Colonic mucosa (tissue), 4 donors: ENCODE measurements at regions not wholly inside any gene's neighbourhood (a gene's known extent, or its start where the extent isn't known, plus 50 kb on each side); places are given as distances from the start of the nearest gene placed in this dataset.

ENCODE experiments used
- DNase-seq: peaks from one replicate; pipeline ENCODE4 v3.0.0-alpha.2; 2020
- H3K27ac ChIP-seq: fragments of 200-600 bp; one replicate; pipeline ENCODE4 v1.8.0; 2021
- H3K27me3 ChIP-seq: fragments of 200-600 bp; one replicate; pipeline ENCODE4 v1.8.0; 2021
- H3K36me3 ChIP-seq: fragments of 200-600 bp; one replicate; pipeline ENCODE4 v1.8.0; 2021
- H3K4me1 ChIP-seq: fragments of 200-600 bp; one replicate; pipeline ENCODE4 v1.8.0; 2021; ENCODE audit warnings: mild to moderate bottlenecking
- H3K4me3 ChIP-seq: fragments of 200-600 bp; one replicate; pipeline ENCODE4 v1.8.0; 2021
- H3K9ac ChIP-seq, 2 donors: one replicate each; pipeline ENCODE4 v1.7.0; 2013; ENCODE audit warnings: control low read depth in 2 of 2, low read depth in 2 of 2, low read length in 2 of 2
- H3K9me3 ChIP-seq: fragments of 200-600 bp; one replicate; pipeline ENCODE4 v1.8.0; 2021
- intact Hi-C: fragments of 100-400 bp; cut with DNase I; formaldehyde crosslinking; loops from one replicate; pipeline ENCODE4 v1.14.1; 2022
- TF ChIP-seq, protein P1 (sequence below): fragments of 200-600 bp; IDR thresholded peaks from one replicate; pipeline ENCODE4 v1.8.0; 2022; ENCODE audit warnings: antibody characterized with exemption, mild to moderate bottlenecking
- donor health status: healthy.
- donor health status: DM: no; HTN: no; CAD: no.
- donor health status: DM: no; HTN: no; CAD: no.

DNA sequence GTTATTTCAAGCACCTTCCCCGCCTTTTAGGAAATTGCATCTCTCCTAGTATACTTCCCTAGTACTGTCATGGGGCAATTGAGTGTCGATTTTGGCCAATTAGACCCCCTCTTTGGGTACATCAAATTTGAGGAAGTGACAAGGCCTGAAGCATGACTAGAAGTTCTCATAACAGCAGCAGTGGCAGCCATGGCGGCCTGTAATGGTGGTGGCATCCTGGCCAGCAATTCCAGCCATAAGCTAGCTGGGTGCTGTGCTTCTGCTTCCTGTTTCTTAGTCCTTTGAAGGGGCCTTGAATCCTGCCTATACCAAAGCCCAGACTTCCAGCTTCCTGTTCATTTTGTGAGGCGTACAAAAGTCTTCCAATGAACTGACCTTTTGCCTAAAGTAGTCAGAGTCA is 523.1 kb downstream of the PLCL1 start:
- TF ChIP-seq, protein P1, sequence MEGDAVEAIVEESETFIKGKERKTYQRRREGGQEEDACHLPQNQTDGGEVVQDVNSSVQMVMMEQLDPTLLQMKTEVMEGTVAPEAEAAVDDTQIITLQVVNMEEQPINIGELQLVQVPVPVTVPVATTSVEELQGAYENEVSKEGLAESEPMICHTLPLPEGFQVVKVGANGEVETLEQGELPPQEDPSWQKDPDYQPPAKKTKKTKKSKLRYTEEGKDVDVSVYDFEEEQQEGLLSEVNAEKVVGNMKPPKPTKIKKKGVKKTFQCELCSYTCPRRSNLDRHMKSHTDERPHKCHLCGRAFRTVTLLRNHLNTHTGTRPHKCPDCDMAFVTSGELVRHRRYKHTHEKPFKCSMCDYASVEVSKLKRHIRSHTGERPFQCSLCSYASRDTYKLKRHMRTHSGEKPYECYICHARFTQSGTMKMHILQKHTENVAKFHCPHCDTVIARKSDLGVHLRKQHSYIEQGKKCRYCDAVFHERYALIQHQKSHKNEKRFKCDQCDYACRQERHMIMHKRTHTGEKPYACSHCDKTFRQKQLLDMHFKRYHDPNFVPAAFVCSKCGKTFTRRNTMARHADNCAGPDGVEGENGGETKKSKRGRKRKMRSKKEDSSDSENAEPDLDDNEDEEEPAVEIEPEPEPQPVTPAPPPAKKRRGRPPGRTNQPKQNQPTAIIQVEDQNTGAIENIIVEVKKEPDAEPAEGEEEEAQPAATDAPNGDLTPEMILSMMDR, result no peak
- Histone ChIP-seq H3K27me3 (no peaks in the 10 kb centered on the region), H3K27ac (no peak overlapping the region), H3K9me3 (no peaks in the 10 kb centered on the region), H3K36me3 (no peaks in the 10 kb centered on the region), H3K4me3 (no peak overlapping the region), H3K4me1 (no peaks in the 10 kb centered on the region), H3K9ac (no peak overlapping the region)
- DNase-seq, result no peak
- intact Hi-C loops, result no loop called here

DNA sequence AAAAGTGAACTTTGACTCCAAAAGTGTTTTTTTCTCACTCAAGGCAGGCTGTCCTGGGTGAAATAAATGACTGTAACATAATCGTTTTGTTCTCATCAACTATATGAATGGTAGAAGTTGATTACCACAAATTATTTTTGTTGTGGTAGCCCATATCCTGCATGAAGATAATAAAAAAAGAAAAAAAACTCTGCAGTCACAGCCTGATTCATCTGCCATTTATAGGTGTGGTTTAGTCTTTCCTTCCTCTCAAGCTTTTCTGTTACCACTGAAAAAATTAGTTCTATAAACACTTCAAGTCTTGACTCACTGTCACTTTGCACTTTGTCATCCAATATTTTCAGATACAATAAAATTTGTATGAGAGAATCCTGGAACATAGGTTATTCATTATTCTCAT is 522.0 kb downstream of the PLCL1 start:
- Histone ChIP-seq H3K36me3 (no peaks in the 10 kb centered on the region), H3K9me3 (no peaks in the 10 kb centered on the region)

DNA sequence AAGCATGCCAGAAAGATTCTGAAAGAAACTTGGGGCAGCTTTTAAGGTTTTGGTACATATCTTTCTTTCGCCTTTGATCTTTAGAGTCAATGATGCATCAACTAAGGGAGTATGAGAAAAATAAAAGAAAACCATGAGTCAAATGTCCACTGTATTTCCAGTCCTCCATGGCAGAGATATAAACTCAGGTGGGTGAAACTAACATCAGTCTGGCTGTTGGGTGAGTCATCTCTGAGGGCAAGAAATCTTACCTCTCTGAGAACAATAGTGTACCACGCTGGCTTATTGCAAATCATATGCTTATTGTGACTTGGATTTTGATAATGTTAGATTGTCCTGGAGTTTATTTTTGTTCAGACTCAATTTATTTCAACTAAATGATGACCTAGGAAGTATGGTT is 521.0 kb downstream of the PLCL1 start:
- H3K9ac ChIP-seq, result no peak overlapping the region
- H3K4me1 ChIP-seq, result no peaks in the 10 kb centered on the region
- intact Hi-C loops, result no loop called here
- no peak overlapping the region for H3K4me3 ChIP-seq
- H3K36me3 ChIP-seq, result no peaks in the 10 kb centered on the region
- H3K27me3 ChIP-seq, result no peaks in the 10 kb centered on the region
- no peak for DNase-seq
- TF ChIP-seq, protein P1, result no peak
- no peaks in the 10 kb centered on the region for H3K9me3 ChIP-seq
- H3K27ac ChIP-seq, result no peak overlapping the region

More for the DNA sequence above, 522.0 kb downstream of the PLCL1 start:
- TF ChIP-seq, protein P1, result no peak
- intact Hi-C loops, result no loop called here
- H3K4me1 ChIP-seq, result no peaks in the 10 kb centered on the region
- H3K27ac ChIP-seq, result peak overlapping the region; percentile 35
- H3K27me3 ChIP-seq, result no peaks in the 10 kb centered on the region
- DNase-seq, result no peak
- H3K4me3 ChIP-seq, result no peak overlapping the region
- H3K9ac ChIP-seq, result no peak overlapping the region

DNA sequence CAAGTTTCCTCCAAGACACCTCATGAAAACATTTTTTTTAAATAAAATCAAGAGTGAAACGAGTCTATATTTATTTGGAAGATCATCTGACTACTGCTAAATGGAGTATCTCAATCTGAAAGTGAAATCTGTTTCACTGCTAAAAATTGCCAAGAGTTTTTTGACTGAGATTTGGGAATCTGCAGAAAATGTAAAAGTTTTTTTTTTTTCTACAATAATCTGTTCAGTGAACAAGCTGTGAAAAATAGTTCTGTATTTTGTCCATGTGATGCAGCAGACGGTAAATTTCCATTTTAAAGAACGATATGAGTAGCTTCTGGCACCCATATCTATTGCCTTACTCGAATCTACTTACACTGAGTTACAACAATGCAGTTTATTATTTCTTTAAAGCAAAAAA is 519.7 kb downstream of the PLCL1 start:
- Histone ChIP-seq H3K36me3 (no peaks in the 10 kb centered on the region), H3K9ac (no peak overlapping the region), H3K4me3 (no peak overlapping the region), H3K9me3 (no peaks in the 10 kb centered on the region), H3K27ac (no peak overlapping the region), H3K27me3 (no peaks in the 10 kb centered on the region), H3K4me1 (no peaks in the 10 kb centered on the region)
- intact Hi-C loops, result no loop called here
- DNase-seq, result no peak
- TF ChIP-seq, protein P1, result no peak

DNA sequence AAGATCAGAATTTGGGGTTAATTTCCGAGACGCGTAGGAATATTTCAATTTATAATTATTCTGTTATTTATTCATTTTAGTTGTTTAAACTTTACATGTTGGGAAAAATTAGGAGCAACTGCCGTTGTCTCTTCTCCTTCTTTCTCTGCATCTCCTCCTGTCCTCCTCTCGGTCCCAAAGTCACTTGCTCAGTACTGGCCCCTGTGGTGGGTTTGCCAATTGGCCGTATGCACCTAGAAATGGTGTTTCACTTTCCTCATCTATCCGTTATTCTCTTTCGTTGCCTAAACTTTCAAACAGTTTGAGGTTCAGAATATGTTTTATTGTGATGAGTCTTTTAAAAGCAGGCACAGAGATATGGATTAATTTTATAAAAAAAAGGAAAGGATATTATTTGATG is 517.9 kb downstream of the PLCL1 start:
- no peaks in the 10 kb centered on the region for H3K4me1 ChIP-seq
- no peaks in the 10 kb centered on the region for H3K36me3 ChIP-seq
- no peak overlapping the region for H3K4me3 ChIP-seq
- H3K9ac ChIP-seq, result no peak overlapping the region
- no peak for DNase-seq
- H3K27ac ChIP-seq, result no peak overlapping the region
- no peaks in the 10 kb centered on the region for H3K9me3 ChIP-seq
- no peaks in the 10 kb centered on the region for H3K27me3 ChIP-seq
- TF ChIP-seq, protein P1, result no peak
- intact Hi-C loops, result no loop called here

DNA sequence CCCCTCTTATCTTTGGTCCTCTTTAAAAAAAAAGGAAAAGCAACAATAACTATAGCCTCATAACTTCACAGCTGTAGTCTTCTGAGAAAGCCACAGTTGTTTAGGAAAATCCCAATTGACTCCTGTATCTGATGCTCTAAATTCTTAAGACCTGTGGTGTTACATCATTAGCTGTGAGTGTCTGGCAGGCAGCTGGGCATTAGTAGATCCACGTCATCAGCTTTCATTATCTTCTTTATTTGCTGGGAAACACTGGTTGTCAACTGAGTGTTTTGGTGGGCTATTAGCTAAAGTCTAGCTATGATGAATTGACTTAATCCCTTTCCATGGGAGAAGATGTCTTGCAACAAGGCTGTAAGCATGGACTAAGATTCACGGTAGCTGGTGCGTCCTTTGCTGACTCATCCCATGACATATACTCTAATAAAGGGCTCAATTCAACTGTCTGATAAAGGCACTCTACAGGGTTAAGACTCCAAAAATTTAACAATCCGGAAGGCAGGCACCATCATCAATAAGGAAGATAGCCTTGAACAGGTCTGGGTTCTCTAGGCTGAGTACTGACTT is 517.2 kb downstream of the PLCL1 start:
- Histone ChIP-seq H3K27me3 (no peaks in the 10 kb centered on the region), H3K4me1 (no peaks in the 10 kb centered on the region), H3K4me3 (no peak overlapping the region), H3K36me3 (no peaks in the 10 kb centered on the region), H3K9me3 (no peaks in the 10 kb centered on the region), H3K9ac (no peak overlapping the region), H3K27ac (no peak overlapping the region)
- DNase-seq, result no peak
- TF ChIP-seq, protein P1, result no peak
- intact Hi-C loops, result no loop called here
